Subcutaneous adipose tissue (tissue), 1 donor: ENCODE measurements at regions not wholly inside any gene's neighbourhood (a gene's known extent, or its start where the extent isn't known, plus 50 kb on each side); places are given as distances from the start of the nearest gene placed in this dataset.

Source experiments
- CTCF ChIP-seq: fragments of 450-650 bp; IDR thresholded peaks from one replicate; pipeline ENCODE4 v1.5.1; 2016; ENCODE audit warnings: low read depth, mild to moderate bottlenecking, control low read depth, antibody characterized with exemption, moderate library complexity

DNA sequence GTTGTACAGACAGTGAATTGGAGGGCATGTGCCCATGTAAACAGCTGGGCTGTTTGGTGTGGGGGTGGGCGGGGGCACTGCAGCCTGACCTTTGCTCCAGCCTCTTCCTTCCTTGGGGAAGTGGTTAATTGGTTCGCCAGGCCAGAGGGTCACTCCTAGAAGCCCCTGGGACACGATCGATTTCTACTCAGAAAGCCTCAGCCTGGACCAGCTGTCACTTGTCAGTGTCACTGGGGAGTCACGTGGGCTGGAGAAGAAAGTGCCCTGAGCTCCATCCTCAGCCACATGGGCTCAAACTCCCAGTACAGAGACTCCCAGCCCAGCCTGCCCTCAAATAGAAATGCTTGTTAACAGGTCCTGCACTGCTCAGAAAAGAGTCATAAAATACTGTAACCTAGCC lies 423.8 kb upstream of the SULF2 start:
- TF ChIP-seq CTCF, result no peak

DNA sequence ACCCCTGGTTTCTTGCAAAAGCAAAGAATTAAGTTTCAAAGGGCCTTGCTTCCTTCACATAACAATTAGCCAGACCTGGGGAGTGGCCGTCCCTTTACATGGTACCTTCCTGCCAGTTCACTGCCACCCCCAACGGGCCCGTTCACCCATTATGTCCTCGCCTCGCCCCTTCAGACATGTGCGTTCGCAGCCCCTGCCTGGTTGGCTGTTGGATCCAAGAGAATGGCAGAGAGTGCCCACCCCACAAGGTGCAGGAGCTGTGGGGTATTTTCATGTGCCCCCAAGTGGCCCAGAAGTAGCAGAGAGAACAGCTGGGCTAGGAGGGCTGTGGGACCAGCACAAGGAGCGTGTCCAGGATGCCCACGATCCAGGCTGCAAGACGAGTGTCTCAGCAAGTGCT lies 422.9 kb upstream of the SULF2 start:
- no peak for TF ChIP-seq CTCF

GRCh38 chr20:48207505-48207904 lies 422.2 kb upstream of the SULF2 start:
- TF ChIP-seq CTCF, result no peak

GRCh38 chr20:48205786-48206185 lies 420.5 kb upstream of the SULF2 start:
- no peak for TF ChIP-seq CTCF

- TF ChIP-seq CTCF, result no peak
Measured at GRCh38 chr20:48205281-48205782, 420.1 kb upstream of the SULF2 start.

DNA sequence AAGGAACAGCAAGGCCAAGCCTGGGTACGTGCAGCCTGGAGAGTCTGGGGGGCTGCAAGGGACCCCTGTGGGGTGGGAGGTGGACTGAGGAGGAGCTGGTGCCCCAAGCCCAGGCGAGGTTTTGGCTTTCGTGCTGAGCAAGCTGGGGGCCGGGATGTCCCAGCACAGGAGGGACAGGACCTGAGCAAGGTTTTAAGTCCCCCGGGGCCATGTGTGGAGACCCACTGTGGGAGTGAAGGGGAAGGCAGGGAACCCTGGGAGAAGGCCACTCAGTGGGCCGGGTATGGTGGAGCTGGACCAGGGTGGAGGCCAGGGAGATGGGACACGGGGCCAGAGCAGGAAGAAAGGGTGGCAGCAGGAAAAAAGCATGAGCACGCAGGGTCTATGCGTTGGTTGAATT lies 419.2 kb upstream of the SULF2 start:
- TF ChIP-seq CTCF, result no peak

DNA sequence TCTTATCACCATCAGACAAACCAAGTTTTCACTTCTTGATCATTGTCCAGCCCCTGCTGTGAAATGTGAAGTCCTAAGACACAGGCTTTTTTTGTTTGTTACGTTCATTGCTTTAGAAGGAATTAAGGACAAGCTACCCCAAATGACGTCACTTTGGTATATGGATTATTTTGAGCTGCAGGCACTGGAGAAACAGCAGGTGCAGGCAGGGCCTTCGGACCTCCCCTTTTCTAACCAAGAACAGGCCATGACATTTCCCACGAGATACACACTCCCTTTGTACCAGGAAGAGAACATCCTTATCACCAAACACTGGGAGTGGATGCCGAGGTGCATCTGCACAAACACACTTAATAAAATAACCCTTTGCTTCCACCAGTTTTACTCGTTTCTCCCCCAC lies 418.0 kb upstream of the SULF2 start:
- TF ChIP-seq CTCF, result no peak
